ENCODE measurements at regions not wholly inside any gene's neighbourhood (a gene's known extent, or its start where the extent isn't known, plus 50 kb on each side); places are given as distances from the start of the nearest gene placed in this dataset.
A peak's percentile ranks its signal among the peaks of the same experiment; 100 is the strongest.

DNA sequence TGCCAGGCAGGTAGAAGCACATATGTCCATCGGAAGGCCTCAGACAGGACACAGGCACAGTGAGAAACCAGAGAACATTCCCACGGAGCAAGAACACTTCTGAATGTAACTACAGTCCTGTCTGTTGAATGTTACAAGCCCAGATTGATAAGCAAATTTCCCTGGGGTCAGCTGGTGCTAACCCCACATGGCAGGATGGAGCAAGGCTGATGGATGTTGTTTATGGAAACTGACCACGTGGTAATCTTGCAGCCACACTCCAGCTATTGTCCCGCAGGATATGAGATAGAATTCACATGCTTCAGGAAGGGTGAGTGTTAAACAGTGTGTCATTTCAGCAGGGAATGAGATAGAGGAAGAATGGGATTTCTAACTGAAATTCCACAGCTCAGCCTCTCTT is 138.8 kb upstream of the COPS8 start:
- intact Hi-C loops (cut with micrococcal nuclease), result no loop called here
- no peaks in the 10 kb centered on the region for H3K4me1 Mint-ChIP-seq
- Histone ChIP-seq H3K27me3 (ENCODE audit: control insufficient read depth in 2 of 2, insufficient read depth in 2 of 2, low read length in 2 of 2) (no peaks in the 10 kb centered on the region), H3K9me3 (ENCODE audit: control insufficient read depth in 2 of 3, low read length in 3 of 3) (no peaks in the 10 kb centered on the region), H3K4me3 (ENCODE audit: low read length) (no peak overlapping the region), H3K4me1 (ENCODE audit: control insufficient read depth in 2 of 2, insufficient read depth in 2 of 2, low read length in 2 of 2) (no peaks in the 10 kb centered on the region), H3K27ac (ENCODE audit: low read depth, low read length) (no peak overlapping the region), H3K36me3 (ENCODE audit: control insufficient read depth in 2 of 3, insufficient read depth in 3 of 3, low read length in 3 of 3) (no peaks in the 10 kb centered on the region)
- H3K4me3 Mint-ChIP-seq, result no peak overlapping the region
- DNase-seq (no peak), ATAC-seq (no peak)
- peaks cover 0 to 4% (median 0%) of the 10 kb centered on the region in 5 donors for H3K36me3 Mint-ChIP-seq
- ChIA-PET CTCF (no interaction called here), POLR2A (no interaction called here)
- peak overlapping the region in 1 of 9 donors; percentile 56 for H3K27ac Mint-ChIP-seq
- peaks cover 0 to 10% (median 6%) of the 10 kb centered on the region in 11 donors for H3K9me3 Mint-ChIP-seq
- peaks cover 0 to 6% (median 0%) of the 10 kb centered on the region in 5 donors for H3K27me3 Mint-ChIP-seq

DNA sequence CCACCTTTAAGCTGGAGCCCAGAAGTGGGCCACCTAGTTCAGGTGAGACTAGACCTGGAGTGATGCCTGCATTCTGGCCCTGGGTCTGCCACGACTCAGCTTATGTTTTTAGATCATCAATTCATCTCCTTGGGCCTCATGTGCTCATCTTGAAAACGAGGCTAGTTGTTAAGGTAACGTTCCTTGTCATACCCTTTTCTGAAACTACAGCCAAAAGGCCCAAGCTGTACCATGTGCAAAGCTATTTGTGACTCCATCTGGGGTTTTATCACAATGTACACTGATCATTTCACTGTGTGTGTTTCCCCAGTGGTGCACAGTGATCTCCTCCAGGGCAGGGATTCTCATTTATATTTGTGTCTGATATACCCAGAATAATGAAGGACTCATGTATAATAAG is 138.4 kb upstream of the COPS8 start:
- no peak for DNase-seq
- Mint-ChIP-seq H3K36me3 (peaks cover 0 to 7% (median 0%) of the 10 kb centered on the region in 5 donors), H3K4me3 (no peak overlapping the region), H3K4me1 (no peaks in the 10 kb centered on the region), H3K9me3 (peaks cover 0 to 14% (median 7%) of the 10 kb centered on the region in 11 donors), H3K27me3 (peaks cover 0 to 6% (median 0%) of the 10 kb centered on the region in 5 donors), H3K27ac (no peak overlapping the region)
- ChIA-PET POLR2A (no interaction called here), CTCF (no interaction called here)
- H3K4me3 ChIP-seq (ENCODE audit: low read length), result no peak overlapping the region
- no peaks in the 10 kb centered on the region for H3K4me1 ChIP-seq (ENCODE audit: control insufficient read depth in 2 of 2, insufficient read depth in 2 of 2, low read length in 2 of 2)
- no peaks in the 10 kb centered on the region for H3K27me3 ChIP-seq (ENCODE audit: control insufficient read depth in 2 of 2, insufficient read depth in 2 of 2, low read length in 2 of 2)
- no peaks in the 10 kb centered on the region for H3K9me3 ChIP-seq (ENCODE audit: control insufficient read depth in 2 of 3, low read length in 3 of 3)
- no peak overlapping the region for H3K27ac ChIP-seq (ENCODE audit: low read depth, low read length)
- no peak for ATAC-seq
- intact Hi-C loops (cut with micrococcal nuclease), result no loop called here
- H3K36me3 ChIP-seq (ENCODE audit: control insufficient read depth in 2 of 3, insufficient read depth in 3 of 3, low read length in 3 of 3), result no peaks in the 10 kb centered on the region

DNA sequence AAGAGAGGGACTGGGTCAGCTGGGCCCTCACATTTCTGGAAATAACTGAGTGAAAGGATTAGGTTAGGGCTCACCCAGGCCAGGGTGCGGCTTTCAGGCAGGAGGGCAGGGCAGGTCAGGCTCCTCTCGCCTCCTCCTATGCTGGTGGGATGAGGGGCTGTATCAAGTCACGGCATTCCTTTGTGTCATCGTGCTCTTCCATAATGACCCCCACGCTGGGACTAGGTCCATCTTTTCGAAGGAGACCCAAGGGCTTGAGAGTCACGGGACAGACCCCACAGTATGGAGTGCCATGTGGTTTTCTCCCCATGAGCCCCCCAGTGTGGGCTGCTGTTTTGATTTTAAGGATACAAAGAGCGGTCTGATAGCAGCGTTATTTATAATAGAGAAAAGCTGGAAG is 137.8 kb upstream of the COPS8 start:
- ATAC-seq, result no peak
- Histone ChIP-seq H3K27ac (ENCODE audit: low read depth, low read length) (no peak overlapping the region), H3K27me3 (ENCODE audit: control insufficient read depth in 2 of 2, insufficient read depth in 2 of 2, low read length in 2 of 2) (no peaks in the 10 kb centered on the region), H3K4me3 (ENCODE audit: low read length) (no peak overlapping the region), H3K36me3 (ENCODE audit: control insufficient read depth in 2 of 3, insufficient read depth in 3 of 3, low read length in 3 of 3) (no peaks in the 10 kb centered on the region), H3K9me3 (ENCODE audit: control insufficient read depth in 2 of 3, low read length in 3 of 3) (no peaks in the 10 kb centered on the region), H3K4me1 (ENCODE audit: control insufficient read depth in 2 of 2, insufficient read depth in 2 of 2, low read length in 2 of 2) (no peaks in the 10 kb centered on the region)
- no peak overlapping the region for H3K27ac Mint-ChIP-seq
- peaks cover 0 to 7% (median 0%) of the 10 kb centered on the region in 5 donors for H3K36me3 Mint-ChIP-seq
- no peaks in the 10 kb centered on the region for H3K4me1 Mint-ChIP-seq
- no peak overlapping the region for H3K4me3 Mint-ChIP-seq
- ChIA-PET POLR2A (no interaction called here), CTCF (no interaction called here)
- peaks cover 0 to 6% (median 0%) of the 10 kb centered on the region in 5 donors for H3K27me3 Mint-ChIP-seq
- peaks cover 0 to 14% (median 7%) of the 10 kb centered on the region in 11 donors for H3K9me3 Mint-ChIP-seq
- intact Hi-C loops (cut with micrococcal nuclease), result no loop called here
- DNase-seq, result no peak

DNA sequence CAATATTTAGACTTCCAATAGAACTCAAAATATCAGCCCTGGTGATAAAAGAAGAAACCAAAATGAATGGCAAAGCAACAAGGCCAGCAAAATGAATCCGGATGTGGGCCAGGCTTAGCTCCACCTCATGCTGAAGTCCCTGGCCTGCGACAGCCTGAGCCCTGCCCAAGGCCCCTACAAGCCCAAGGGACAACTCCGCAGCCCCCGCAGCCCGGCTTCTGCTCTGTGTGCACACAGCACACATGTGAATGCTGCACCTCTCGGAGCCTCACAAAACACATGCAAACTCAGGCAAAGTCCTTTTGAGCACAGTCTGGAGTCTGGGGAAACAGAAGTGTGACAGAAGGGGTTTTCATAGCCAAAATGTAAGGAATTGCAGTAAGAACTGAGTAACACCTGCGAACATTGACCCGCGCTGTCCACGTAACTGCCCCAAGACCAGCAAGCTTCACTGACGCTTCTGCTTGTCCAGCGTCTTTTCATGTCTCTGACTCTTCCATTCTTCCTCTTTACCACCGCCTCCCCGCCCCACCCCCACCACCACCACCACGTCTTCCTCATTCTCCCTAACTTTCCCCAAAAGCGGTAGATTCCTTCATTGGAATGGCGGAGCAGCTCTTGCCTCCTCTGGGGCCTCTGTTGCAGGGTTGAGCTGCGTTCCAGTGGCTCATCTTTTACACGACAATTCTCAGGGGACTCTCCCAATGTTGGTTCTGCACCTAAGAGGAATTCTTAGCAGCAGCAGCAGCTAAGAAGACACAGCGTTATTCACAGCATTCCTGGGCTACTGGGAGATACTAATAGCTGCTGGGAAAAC is 136.4 kb upstream of the COPS8 start:
- Mint-ChIP-seq H3K27ac (peak overlapping the region in 1 of 9 donors; percentile 31), H3K27me3 (peaks cover 0 to 5% (median 0%) of the 10 kb centered on the region in 5 donors), H3K4me3 (no peak overlapping the region), H3K9me3 (peaks cover 0 to 14% (median 7%) of the 10 kb centered on the region in 11 donors), H3K36me3 (peaks cover 0 to 7% (median 0%) of the 10 kb centered on the region in 5 donors), H3K4me1 (no peaks in the 10 kb centered on the region)
- no peaks in the 10 kb centered on the region for H3K36me3 ChIP-seq (ENCODE audit: control insufficient read depth in 2 of 3, insufficient read depth in 3 of 3, low read length in 3 of 3)
- no peaks in the 10 kb centered on the region for H3K9me3 ChIP-seq (ENCODE audit: control insufficient read depth in 2 of 3, low read length in 3 of 3)
- no peak overlapping the region for H3K27ac ChIP-seq (ENCODE audit: low read depth, low read length)
- CTCF ChIA-PET, result no interaction called here
- H3K27me3 ChIP-seq (ENCODE audit: control insufficient read depth in 2 of 2, insufficient read depth in 2 of 2, low read length in 2 of 2), result no peaks in the 10 kb centered on the region
- POLR2A ChIA-PET, result no interaction called here
- H3K4me1 ChIP-seq (ENCODE audit: control insufficient read depth in 2 of 2, insufficient read depth in 2 of 2, low read length in 2 of 2), result no peaks in the 10 kb centered on the region
- no peak for DNase-seq
- intact Hi-C loops (cut with micrococcal nuclease), result no loop called here
- no peak for ATAC-seq
- H3K4me3 ChIP-seq (ENCODE audit: low read length), result no peak overlapping the region

DNA sequence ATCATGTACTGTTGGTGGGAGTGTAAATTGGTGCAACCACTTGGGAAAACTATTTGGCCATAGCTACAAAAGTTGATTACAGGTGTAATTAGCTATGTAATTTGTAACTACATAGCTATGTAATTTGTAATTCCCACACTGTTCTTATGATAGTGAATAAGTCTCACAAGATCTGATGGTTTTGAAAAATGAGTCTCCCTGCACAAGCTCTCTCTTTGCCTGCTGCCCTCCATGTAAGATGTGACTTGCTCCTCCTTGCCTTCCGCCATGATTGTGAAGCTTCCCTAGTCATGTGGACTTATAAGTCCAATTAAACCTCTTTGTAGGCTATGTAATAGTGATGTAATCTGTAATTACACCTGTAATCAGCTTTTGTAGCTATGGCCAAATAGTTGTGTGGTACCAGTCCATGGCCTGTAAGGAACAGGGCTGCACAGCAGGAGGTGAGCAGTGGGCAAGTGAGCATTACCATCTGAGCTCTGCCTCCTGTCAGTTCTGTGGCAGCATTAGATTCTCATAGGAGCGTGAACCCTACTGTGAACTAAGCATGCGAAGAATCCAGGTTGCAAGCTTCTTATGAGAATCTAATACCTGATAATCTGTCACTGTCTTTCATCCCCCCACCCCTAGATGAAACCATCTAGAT is 133.7 kb upstream of the COPS8 start:
- H3K4me1 Mint-ChIP-seq, result peaks cover 0 to 8% (median 0%) of the 10 kb centered on the region in 7 donors
- no peak overlapping the region for H3K4me3 Mint-ChIP-seq
- POLR2A ChIA-PET, result no interaction called here
- peaks cover 0 to 14% (median 7%) of the 10 kb centered on the region in 5 donors for H3K27me3 Mint-ChIP-seq
- peaks cover 0 to 7% (median 3%) of the 10 kb centered on the region in 5 donors for H3K36me3 Mint-ChIP-seq
- intact Hi-C loops (cut with micrococcal nuclease), result no loop called here
- H3K27me3 ChIP-seq (ENCODE audit: control insufficient read depth in 2 of 2, insufficient read depth in 2 of 2, low read length in 2 of 2), result no peaks in the 10 kb centered on the region
- H3K27ac ChIP-seq (ENCODE audit: low read depth, low read length), result no peak overlapping the region
- no peak overlapping the region for H3K27ac Mint-ChIP-seq
- H3K4me3 ChIP-seq (ENCODE audit: low read length), result no peak overlapping the region
- ATAC-seq (no peak), DNase-seq (no peak)
- no peaks in the 10 kb centered on the region for H3K9me3 ChIP-seq (ENCODE audit: control insufficient read depth in 2 of 3, low read length in 3 of 3)
- no peaks in the 10 kb centered on the region for H3K36me3 ChIP-seq (ENCODE audit: control insufficient read depth in 2 of 3, insufficient read depth in 3 of 3, low read length in 3 of 3)
- peaks cover 0 to 22% (median 12%) of the 10 kb centered on the region in 11 donors for H3K9me3 Mint-ChIP-seq
- no peaks in the 10 kb centered on the region for H3K4me1 ChIP-seq (ENCODE audit: control insufficient read depth in 2 of 2, insufficient read depth in 2 of 2, low read length in 2 of 2)
- CTCF ChIA-PET, result no interaction called here

DNA sequence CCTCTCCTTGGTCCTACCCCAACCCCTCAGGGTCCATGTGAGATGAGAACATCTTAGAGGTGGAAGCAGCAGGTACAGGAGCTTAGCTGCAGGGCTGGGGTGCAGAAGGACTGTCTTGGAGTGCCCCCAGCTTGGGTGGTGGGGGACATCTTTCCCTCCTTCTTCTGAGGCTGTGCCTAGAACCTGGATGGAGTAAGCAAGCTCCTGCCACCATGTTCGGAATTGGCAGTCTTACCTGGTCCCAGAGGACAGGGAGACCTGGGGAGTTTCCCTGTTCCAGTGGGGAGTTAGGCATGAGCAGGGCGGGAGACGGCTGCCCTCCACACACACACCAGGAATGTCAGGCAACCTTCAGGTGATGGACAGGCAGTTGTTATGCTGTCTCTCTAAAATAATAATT is 131.0 kb upstream of the COPS8 start:
- DNase-seq, result no peak
- H3K9me3 ChIP-seq (ENCODE audit: control insufficient read depth in 2 of 3, low read length in 3 of 3), result no peaks in the 10 kb centered on the region
- no peak overlapping the region for H3K27ac ChIP-seq (ENCODE audit: low read depth, low read length)
- no peak overlapping the region for H3K4me3 Mint-ChIP-seq
- no peaks in the 10 kb centered on the region for H3K36me3 ChIP-seq (ENCODE audit: control insufficient read depth in 2 of 3, insufficient read depth in 3 of 3, low read length in 3 of 3)
- H3K4me1 ChIP-seq (ENCODE audit: control insufficient read depth in 2 of 2, insufficient read depth in 2 of 2, low read length in 2 of 2), result no peaks in the 10 kb centered on the region
- peaks cover 0 to 18% (median 7%) of the 10 kb centered on the region in 5 donors for H3K27me3 Mint-ChIP-seq
- intact Hi-C loops (cut with micrococcal nuclease), result no loop called here
- ChIA-PET CTCF (no interaction called here), POLR2A (no interaction called here)
- H3K4me3 ChIP-seq (ENCODE audit: low read length), result no peak overlapping the region
- H3K27ac Mint-ChIP-seq, result no peak overlapping the region
- peaks cover 0 to 8% (median 0%) of the 10 kb centered on the region in 7 donors for H3K4me1 Mint-ChIP-seq
- ATAC-seq, result no peak
- H3K27me3 ChIP-seq (ENCODE audit: control insufficient read depth in 2 of 2, insufficient read depth in 2 of 2, low read length in 2 of 2), result no peaks in the 10 kb centered on the region
- peaks cover 0 to 7% (median 3%) of the 10 kb centered on the region in 5 donors for H3K36me3 Mint-ChIP-seq
- H3K9me3 Mint-ChIP-seq, result peaks cover 2 to 22% (median 12%) of the 10 kb centered on the region in 11 donors
